ENCODE measurements at regions not wholly inside any gene's neighbourhood (a gene's known extent, or its start where the extent isn't known, plus 50 kb on each side); places are given as distances from the start of the nearest gene placed in this dataset.

DNA sequence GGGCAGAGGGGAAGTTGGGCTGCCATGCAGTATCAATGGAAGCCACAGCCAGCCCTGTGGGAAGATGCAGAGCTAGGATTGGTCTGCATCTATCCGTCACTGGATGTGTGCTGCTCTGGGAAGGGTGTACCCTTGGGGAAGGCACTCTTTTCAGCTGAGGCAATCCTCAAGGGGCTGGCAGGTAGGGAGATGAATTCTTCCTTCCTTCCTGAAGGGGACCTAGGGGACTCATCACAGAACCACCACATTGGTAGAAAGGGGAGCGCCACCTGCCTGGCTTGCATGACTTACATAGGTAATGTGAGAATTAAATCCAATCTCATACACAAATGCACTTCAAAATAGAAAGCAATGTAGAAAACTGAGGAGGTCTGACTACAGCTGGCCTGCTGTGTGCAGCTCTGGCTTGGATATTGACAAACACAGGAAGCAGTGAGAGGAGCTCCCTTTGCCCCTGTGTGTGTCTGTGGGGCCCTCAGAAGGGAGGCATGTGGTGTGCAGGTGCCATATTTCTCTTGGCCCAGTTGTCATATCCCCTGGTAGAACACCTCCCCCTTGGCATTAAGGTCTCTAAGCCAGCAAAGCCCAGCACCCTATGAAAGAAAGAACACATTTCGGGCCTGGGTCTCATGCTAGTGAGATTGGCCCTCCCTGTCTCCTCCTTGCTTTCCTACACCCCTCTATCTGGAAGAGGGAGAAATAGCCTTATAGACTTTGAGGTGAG is 260.3 kb upstream of the MOCS1 start:
- DNase-seq (ENCODE audit: low read depth) = no peak

- DNase-seq (ENCODE audit: low read depth) = no peak
Measured at GRCh38 chr6:40192516-40192915, 258.3 kb upstream of the MOCS1 start.

DNA sequence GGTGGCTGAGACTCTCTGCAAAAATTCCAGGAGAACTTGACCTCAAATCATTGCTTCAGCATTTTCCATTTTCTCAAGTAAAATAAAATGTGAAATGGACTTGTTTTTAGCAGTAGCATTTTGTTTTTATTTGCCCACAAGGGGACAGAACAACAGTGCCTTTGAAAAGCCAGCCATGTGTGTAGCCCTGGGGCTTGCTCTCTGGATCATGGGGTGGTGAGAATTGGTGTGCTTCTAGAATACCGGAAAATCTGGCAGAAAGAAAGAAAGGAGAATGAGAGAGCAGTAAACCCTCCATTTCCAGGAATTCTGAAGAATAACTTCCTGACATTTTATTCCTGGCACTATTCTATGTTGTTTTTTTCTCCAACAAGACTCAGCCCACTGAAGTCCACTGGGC is 254.7 kb upstream of the MOCS1 start:
- no peak for DNase-seq (ENCODE audit: low read depth)

- no peak for DNase-seq (ENCODE audit: low read depth)
Measured at GRCh38 chr6:40187535-40188144, 253.4 kb upstream of the MOCS1 start.

DNA sequence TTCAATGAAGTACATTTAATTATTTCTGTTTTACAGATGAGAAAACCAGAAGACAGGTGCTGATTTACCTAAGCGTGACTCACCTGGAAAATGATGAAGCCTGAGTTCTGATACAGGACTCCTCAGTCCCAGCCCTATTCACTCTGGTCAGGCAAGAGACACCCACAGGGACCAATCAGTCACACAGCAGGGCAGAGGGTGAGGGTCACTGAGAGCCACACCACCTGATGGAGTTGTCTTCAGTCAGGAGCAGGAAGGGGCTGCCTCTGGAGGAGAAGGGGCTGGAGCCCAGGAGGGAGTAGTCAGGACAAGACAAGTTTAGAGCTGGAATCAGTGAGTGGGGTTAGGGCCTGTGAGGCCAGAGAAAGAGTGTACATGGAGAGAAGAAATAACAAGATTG is 251.2 kb upstream of the MOCS1 start:
- no peak for DNase-seq (ENCODE audit: low read depth)

DNA sequence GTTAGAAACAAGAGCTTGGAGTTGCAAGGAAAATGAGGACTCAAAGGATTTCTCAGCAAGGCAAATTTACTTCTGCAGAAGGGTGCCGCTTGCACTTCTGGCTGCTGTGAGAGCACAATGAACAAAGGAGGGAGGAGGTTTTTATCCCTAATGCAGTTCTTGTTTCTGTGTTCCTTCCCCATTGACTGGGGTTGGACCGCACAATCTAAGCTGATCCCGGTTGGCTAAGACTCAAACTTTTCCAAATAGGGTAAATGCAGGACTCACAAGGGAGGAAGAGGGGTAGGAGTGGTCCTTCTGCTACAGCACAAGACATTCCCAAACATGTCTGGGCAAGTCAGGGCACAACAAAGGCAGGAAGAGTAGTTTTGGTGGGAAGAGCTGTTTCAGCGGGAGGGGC is 249.6 kb upstream of the MOCS1 start:
- no peak for DNase-seq (ENCODE audit: low read depth)

- DNase-seq (ENCODE audit: low read depth) = no peak
Measured at GRCh38 chr6:40181367-40181766, 247.1 kb upstream of the MOCS1 start.

- DNase-seq (ENCODE audit: low read depth) = no peak
Measured at GRCh38 chr6:40180271-40180670, 246.0 kb upstream of the MOCS1 start.

DNA sequence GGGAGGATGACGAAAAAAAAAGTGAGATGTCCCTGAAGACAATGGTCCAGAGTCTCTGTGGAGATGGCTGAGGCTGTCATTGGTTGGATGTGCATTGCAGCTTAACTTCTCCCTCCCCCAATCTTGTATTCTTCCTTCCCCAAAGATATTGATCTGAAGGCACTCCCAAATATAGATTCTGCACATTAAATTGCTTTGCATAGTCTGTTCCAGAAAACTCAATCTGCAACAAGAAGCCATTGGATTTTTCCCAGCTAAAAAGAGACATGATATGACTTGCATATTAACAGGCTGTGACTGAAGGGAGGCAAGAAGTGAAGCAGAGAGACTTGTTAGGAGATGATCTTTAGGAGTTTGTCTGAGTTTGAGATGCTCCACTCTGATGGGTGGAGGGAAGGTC is 245.2 kb upstream of the MOCS1 start:
- DNase-seq (ENCODE audit: low read depth) = no peak

- DNase-seq (ENCODE audit: low read depth) = no peak
Measured at GRCh38 chr6:40177598-40177997, 243.3 kb upstream of the MOCS1 start.

DNA sequence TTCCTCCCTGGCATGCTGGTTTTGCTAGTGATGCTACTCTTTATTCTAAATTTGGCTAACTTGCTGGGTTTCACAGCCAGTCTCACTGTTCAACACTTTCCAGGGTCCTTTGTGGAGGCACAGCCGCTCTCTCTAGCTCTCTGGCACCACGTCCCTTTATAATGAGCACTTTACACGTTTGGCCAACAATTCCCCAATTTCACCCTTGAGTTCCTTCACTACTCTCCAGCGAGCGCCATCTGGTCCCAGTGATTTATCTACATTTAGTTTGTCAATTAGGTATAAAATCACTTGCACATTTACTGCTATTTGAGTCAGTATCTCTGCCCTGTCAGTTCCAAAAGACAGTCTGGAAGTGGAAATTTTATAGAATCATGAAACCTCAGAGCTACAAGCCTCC is 241.9 kb upstream of the MOCS1 start:
- DNase-seq (ENCODE audit: low read depth) = no peak

GRCh38 chr6:40172272-40172671 is 238.0 kb upstream of the MOCS1 start:
- DNase-seq (ENCODE audit: low read depth) = no peak

- DNase-seq (ENCODE audit: low read depth) = no peak
Measured at GRCh38 chr6:40171343-40171742, 237.1 kb upstream of the MOCS1 start.

DNA sequence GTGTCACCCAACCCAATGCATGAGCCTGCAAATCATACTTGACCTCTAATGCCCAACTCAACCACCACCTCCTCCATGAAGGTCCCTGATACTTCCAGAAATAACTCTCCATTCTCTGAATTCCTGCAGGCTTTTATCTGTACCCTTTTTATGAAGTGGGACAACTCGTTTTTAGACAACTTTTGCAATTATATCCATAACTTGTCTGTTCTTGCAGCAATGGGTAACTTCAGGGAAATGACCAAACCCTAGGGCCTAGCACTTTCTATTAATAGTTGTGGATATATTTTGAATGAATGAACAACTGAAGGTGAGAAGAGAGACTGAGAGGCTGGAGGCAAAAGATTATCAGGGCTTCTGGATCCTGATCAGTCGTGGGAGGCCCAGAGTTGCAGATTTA is 236.6 kb upstream of the MOCS1 start:
- DNase-seq (ENCODE audit: low read depth) = no peak

- no peak for DNase-seq (ENCODE audit: low read depth)
Measured at GRCh38 chr6:40169878-40170277, 235.6 kb upstream of the MOCS1 start.

GRCh38 chr6:40166963-40167362 is 232.7 kb upstream of the MOCS1 start:
- no peak for DNase-seq (ENCODE audit: low read depth)

GRCh38 chr6:40165036-40165709 is 230.9 kb upstream of the MOCS1 start:
- no peak for DNase-seq (ENCODE audit: low read depth)

DNA sequence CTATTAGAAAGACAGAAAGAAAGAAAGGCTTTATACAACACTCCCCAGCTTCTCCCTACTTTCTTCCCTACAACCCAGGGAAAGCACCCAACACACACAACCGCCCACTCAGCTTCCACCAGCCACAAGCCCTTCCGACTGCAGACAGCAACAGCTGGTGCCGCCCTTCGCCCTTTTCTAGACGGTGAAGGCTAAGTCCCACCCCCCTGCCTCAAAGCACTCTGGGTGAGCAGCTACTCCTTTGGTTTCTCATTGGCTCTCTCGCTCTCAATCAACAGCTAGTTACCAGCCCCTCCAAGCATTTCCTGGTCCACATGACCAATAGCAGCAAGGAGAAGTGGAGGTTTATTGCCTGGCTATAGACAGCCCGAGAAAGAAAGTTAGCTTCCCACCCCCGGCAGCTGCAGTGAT is 230.1 kb upstream of the MOCS1 start:
- no peak for DNase-seq (ENCODE audit: low read depth)

- DNase-seq (ENCODE audit: low read depth) = no peak
Measured at GRCh38 chr6:40163924-40164323, 229.7 kb upstream of the MOCS1 start.

- no peak for DNase-seq (ENCODE audit: low read depth)
Measured at GRCh38 chr6:40162074-40162473, 227.8 kb upstream of the MOCS1 start.

GRCh38 chr6:40160826-40161225 is 226.6 kb upstream of the MOCS1 start:
- DNase-seq (ENCODE audit: low read depth) = no peak

DNA sequence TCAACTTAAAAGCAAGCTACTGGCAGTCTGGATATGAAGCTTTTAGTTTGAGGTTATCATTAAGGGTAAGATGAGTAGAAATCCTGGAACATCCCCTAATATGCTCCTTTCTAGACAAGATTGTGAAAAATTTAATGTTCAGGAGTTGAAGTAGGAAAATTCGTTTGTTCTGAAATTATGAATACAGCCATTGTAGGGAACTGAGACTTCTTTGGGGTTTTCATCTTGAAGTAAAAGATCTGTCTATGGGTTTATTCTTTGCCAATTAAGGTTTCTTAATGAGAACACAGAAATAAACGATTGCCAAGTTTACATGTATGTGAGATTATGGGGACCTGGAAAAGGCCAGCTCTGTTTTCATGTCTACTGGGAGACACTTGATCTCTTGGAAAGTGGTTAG is 225.6 kb upstream of the MOCS1 start:
- no peak for DNase-seq (ENCODE audit: low read depth)

DNA sequence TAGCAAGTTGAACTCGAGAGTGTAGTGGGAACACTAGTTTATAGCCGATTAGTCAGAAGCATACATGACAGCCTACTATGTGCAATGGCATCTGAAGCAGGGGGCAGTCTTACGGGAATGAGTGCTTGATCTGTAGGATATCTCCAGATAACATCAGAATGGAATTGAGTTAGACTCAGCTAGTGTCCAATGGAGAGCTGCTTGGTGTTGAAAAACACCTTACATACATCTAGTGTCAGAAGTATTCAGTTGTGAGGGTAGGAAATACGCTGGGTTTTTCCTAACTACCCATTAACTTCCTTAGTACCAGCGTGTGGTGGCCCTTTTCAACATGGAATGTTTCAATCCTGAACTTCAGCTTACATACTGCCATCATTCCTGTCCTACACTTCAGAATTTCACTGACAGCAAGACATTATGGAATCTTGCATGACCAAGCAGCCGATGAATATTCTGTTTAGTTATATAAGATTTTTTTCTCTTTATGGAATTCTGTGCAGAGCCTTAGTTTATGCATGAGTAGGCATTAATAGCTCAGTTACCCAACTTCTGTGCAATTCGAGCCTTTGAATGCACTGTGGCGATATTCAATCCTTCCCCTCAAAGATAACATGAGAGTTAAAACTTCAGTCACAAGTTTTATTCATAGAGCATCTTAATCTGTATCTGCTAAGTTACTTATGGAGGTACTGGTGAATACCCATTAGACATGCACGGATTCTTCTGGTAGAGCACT is 218.6 kb upstream of the MOCS1 start:
- DNase-seq (ENCODE audit: low read depth) = no peak
